Activated CD8-positive, alpha-beta T cell treated with anti-CD3 and anti-CD28 coated beads, Interleukin-2, amount 10 ng/mL, durations not matched to agents 7 days and 5 days (primary cell): ENCODE measurements at regions not wholly inside any gene's neighbourhood (a gene's known extent, or its start where the extent isn't known, plus 50 kb on each side); places are given as distances from the start of the nearest gene placed in this dataset.
"Not testable (repeated sequence)": the region's sequence is repeated elsewhere in the genome, so short reads cannot be mapped to it uniquely, and the experiment has no call there.

Experiments used
- ATAC-seq: fragments of 150-1000 bp; cut with Tn5 transposase; one replicate; pipeline ENCODE4 v1.10.0; 2021; ENCODE audit warnings: moderate library complexity
- CTCF ChIA-PET: fragments of 350-600 bp; sonication (Branson Sonifier 250); formaldehyde crosslinking; loops from one replicate; lab custom pipeline; 2021; ENCODE audit warnings: antibody characterized with exemption; lab: Charles Lee
- POLR2A ChIA-PET: fragments of 350-600 bp; sonication (Branson Sonifier 250); formaldehyde crosslinking; loops from one replicate; lab custom pipeline; 2021; ENCODE audit warnings: antibody characterized with exemption; lab: Charles Lee
- DNase-seq: peaks from one replicate; pipeline ENCODE4 v3.0.0-alpha.2; 2020
- H3K27ac Mint-ChIP-seq: one replicate; pipeline ENCODE4 v1.8.0; 2021; ENCODE audit warnings: mild to moderate bottlenecking, mixed read lengths
- H3K27me3 Mint-ChIP-seq: one replicate; pipeline ENCODE4 v1.8.0; 2021; ENCODE audit warnings: low read depth, mixed read lengths
- H3K36me3 Mint-ChIP-seq: one replicate; pipeline ENCODE4 v1.8.0; 2021; ENCODE audit warnings: low read depth, mixed read lengths
- H3K4me1 Mint-ChIP-seq: one replicate; pipeline ENCODE4 v1.8.0; 2021; ENCODE audit warnings: low read depth, mixed read lengths
- H3K4me3 Mint-ChIP-seq: one replicate; pipeline ENCODE4 v1.8.0; 2021; ENCODE audit warnings: mild to moderate bottlenecking, mixed read lengths
- H3K9me3 Mint-ChIP-seq: one replicate; pipeline ENCODE4 v1.8.0; 2022; ENCODE audit warnings: mixed read lengths; ENCODE audit not compliant: insufficient read depth

GRCh38 chrX:99988532-99988931, 421.5 kb downstream of the PCDH19 start:
- CTCF ChIA-PET, H3K4me3 Mint-ChIP-seq, ATAC-seq, H3K36me3 Mint-ChIP-seq, H3K27ac Mint-ChIP-seq, POLR2A ChIA-PET, H3K4me1 Mint-ChIP-seq, H3K27me3 Mint-ChIP-seq, DNase-seq, H3K9me3 Mint-ChIP-seq: not testable (repeated sequence)

GRCh38 chrX:99973572-99974226, 436.4 kb downstream of the PCDH19 start:
- ATAC-seq (no peak), DNase-seq (no peak)
- Mint-ChIP-seq H3K36me3 (no peaks in the 10 kb centered on the region), H3K4me1 (no peaks in the 10 kb centered on the region), H3K9me3 (no peaks in the 10 kb centered on the region), H3K27me3 (no peaks in the 10 kb centered on the region), H3K27ac (no peak overlapping the region), H3K4me3 (no peak overlapping the region)
- POLR2A ChIA-PET: no interaction called here
- CTCF ChIA-PET: no interaction called here

GRCh38 chrX:99939883-99940232, 470.2 kb downstream of the PCDH19 start:
- ChIA-PET CTCF (no interaction called here), POLR2A (no interaction called here)
- DNase-seq (no peak), ATAC-seq (no peak)
- H3K4me3 Mint-ChIP-seq: no peak overlapping the region
- no peaks in the 10 kb centered on the region for H3K36me3 Mint-ChIP-seq
- H3K27ac Mint-ChIP-seq: no peak overlapping the region
- peaks cover 4% of the 10 kb centered on the region for H3K9me3 Mint-ChIP-seq
- no peaks in the 10 kb centered on the region for H3K27me3 Mint-ChIP-seq
- no peaks in the 10 kb centered on the region for H3K4me1 Mint-ChIP-seq

GRCh38 chrX:99939206-99939882, 470.7 kb downstream of the PCDH19 start:
- H3K4me1 Mint-ChIP-seq, POLR2A ChIA-PET, H3K9me3 Mint-ChIP-seq, DNase-seq, ATAC-seq, H3K36me3 Mint-ChIP-seq, H3K27ac Mint-ChIP-seq, H3K27me3 Mint-ChIP-seq, CTCF ChIA-PET, H3K4me3 Mint-ChIP-seq: not testable (repeated sequence)

- POLR2A ChIA-PET: no interaction called here
- no peak overlapping the region for H3K4me3 Mint-ChIP-seq
- no peaks in the 10 kb centered on the region for H3K27me3 Mint-ChIP-seq
- H3K27ac Mint-ChIP-seq: no peak overlapping the region
- CTCF ChIA-PET: no interaction called here
- no peaks in the 10 kb centered on the region for H3K4me1 Mint-ChIP-seq
- peaks cover 4% of the 10 kb centered on the region for H3K9me3 Mint-ChIP-seq
- H3K36me3 Mint-ChIP-seq: no peaks in the 10 kb centered on the region
- DNase-seq (no peak), ATAC-seq (no peak)
Measured at GRCh38 chrX:99938464-99938863, 471.6 kb downstream of the PCDH19 start.

GRCh38 chrX:99933865-99934264, 476.2 kb downstream of the PCDH19 start:
- Mint-ChIP-seq H3K4me1 (no peaks in the 10 kb centered on the region), H3K27me3 (no peaks in the 10 kb centered on the region), H3K9me3 (peaks cover 2% of the 10 kb centered on the region), H3K36me3 (no peaks in the 10 kb centered on the region), H3K4me3 (no peak overlapping the region), H3K27ac (no peak overlapping the region)
- no peak for ATAC-seq
- DNase-seq: no peak
- POLR2A ChIA-PET: no interaction called here
- CTCF ChIA-PET: no interaction called here

GRCh38 chrX:99914635-99915034, 495.4 kb downstream of the PCDH19 start:
- DNase-seq: no peak
- POLR2A ChIA-PET: no interaction called here
- Mint-ChIP-seq H3K9me3 (no peaks in the 10 kb centered on the region), H3K4me3 (no peak overlapping the region), H3K27ac (no peak overlapping the region), H3K4me1 (no peaks in the 10 kb centered on the region), H3K36me3 (no peaks in the 10 kb centered on the region), H3K27me3 (no peaks in the 10 kb centered on the region)
- CTCF ChIA-PET: no interaction called here
- ATAC-seq: no peak

- DNase-seq (no peak), ATAC-seq (no peak)
- Mint-ChIP-seq H3K9me3 (no peaks in the 10 kb centered on the region), H3K4me3 (no peak overlapping the region), H3K27ac (no peak overlapping the region), H3K4me1 (no peaks in the 10 kb centered on the region), H3K27me3 (no peaks in the 10 kb centered on the region), H3K36me3 (no peaks in the 10 kb centered on the region)
- CTCF ChIA-PET: no interaction called here
- POLR2A ChIA-PET: no interaction called here
Measured at GRCh38 chrX:99913611-99914010, 496.5 kb downstream of the PCDH19 start.

- ChIA-PET CTCF (no interaction called here), POLR2A (no interaction called here)
- Mint-ChIP-seq H3K27ac (no peak overlapping the region), H3K36me3 (no peaks in the 10 kb centered on the region), H3K27me3 (no peaks in the 10 kb centered on the region), H3K4me1 (no peaks in the 10 kb centered on the region), H3K4me3 (no peak overlapping the region), H3K9me3 (no peaks in the 10 kb centered on the region)
- ATAC-seq (no peak), DNase-seq (no peak)
Measured at GRCh38 chrX:99909946-99910345, 500.1 kb downstream of the PCDH19 start.

GRCh38 chrX:99901091-99901490, 509.0 kb downstream of the PCDH19 start:
- Mint-ChIP-seq H3K36me3 (no peaks in the 10 kb centered on the region), H3K4me1 (no peaks in the 10 kb centered on the region)
- POLR2A ChIA-PET: no interaction called here

GRCh38 chrX:99887918-99888317, 522.2 kb downstream of the PCDH19 start:
- no peaks in the 10 kb centered on the region for H3K9me3 Mint-ChIP-seq
- POLR2A ChIA-PET: no interaction called here
- H3K27me3 Mint-ChIP-seq: no peaks in the 10 kb centered on the region
- CTCF ChIA-PET: no interaction called here
- H3K4me3 Mint-ChIP-seq: no peak overlapping the region
- no peak overlapping the region for H3K27ac Mint-ChIP-seq
- no peaks in the 10 kb centered on the region for H3K4me1 Mint-ChIP-seq
- DNase-seq (no peak), ATAC-seq (no peak)
- H3K36me3 Mint-ChIP-seq: no peaks in the 10 kb centered on the region

More at GRCh38 chrX:99901091-99901490, 509.0 kb downstream of the PCDH19 start:
- no peak overlapping the region for H3K27ac Mint-ChIP-seq
- H3K9me3 Mint-ChIP-seq: no peaks in the 10 kb centered on the region
- CTCF ChIA-PET: no interaction called here
- DNase-seq (no peak), ATAC-seq (no peak)
- no peak overlapping the region for H3K4me3 Mint-ChIP-seq
- H3K27me3 Mint-ChIP-seq: no peaks in the 10 kb centered on the region

GRCh38 chrX:99857455-99857854, 552.6 kb downstream of the PCDH19 start:
- ATAC-seq: no peak
- H3K36me3 Mint-ChIP-seq: no peaks in the 10 kb centered on the region
- POLR2A ChIA-PET: no interaction called here
- H3K4me3 Mint-ChIP-seq: no peak overlapping the region
- CTCF ChIA-PET: no interaction called here
- no peaks in the 10 kb centered on the region for H3K4me1 Mint-ChIP-seq
- no peak for DNase-seq
- no peaks in the 10 kb centered on the region for H3K27me3 Mint-ChIP-seq
- no peak overlapping the region for H3K27ac Mint-ChIP-seq
- H3K9me3 Mint-ChIP-seq: no peaks in the 10 kb centered on the region

GRCh38 chrX:99833821-99834220, 576.3 kb downstream of the PCDH19 start:
- H3K36me3 Mint-ChIP-seq: no peaks in the 10 kb centered on the region
- H3K4me1 Mint-ChIP-seq: no peaks in the 10 kb centered on the region
- peaks cover 8% of the 10 kb centered on the region for H3K9me3 Mint-ChIP-seq
- ATAC-seq: no peak
- no peak for DNase-seq
- no peak overlapping the region for H3K27ac Mint-ChIP-seq
- ChIA-PET POLR2A (no interaction called here), CTCF (no interaction called here)
- no peak overlapping the region for H3K4me3 Mint-ChIP-seq
- no peaks in the 10 kb centered on the region for H3K27me3 Mint-ChIP-seq
